WTC11 (cell line): ENCODE measurements at regions not wholly inside any gene's neighbourhood (a gene's known extent, or its start where the extent isn't known, plus 50 kb on each side); places are given as distances from the start of the nearest gene placed in this dataset.

Experiments
- ATAC-seq: fragments of 200-7000 bp; cut with Tn5 transposase; 2 replicates; pipeline ENCODE4 v1.10.0; 2021; ENCODE audit warnings: mild to moderate bottlenecking, moderate library complexity
- CTCF ChIA-PET: fragments of 300-600 bp; sonication (Branson Sonifier 250); formaldehyde crosslinking; loops from one replicate; lab custom pipeline; 2021; ENCODE audit warnings: antibody characterized with exemption; lab: Charles Lee
- POLR2A ChIA-PET: fragments of 350-600 bp; sonication (Branson Sonifier 250); formaldehyde crosslinking; loops from one replicate; lab custom pipeline; 2021; ENCODE audit warnings: antibody characterized with exemption; lab: Charles Lee
- DNase-seq: peaks from one replicate; pipeline ENCODE4 v3.0.0; 2021; ENCODE audit warnings: low spot score
- H3K27ac Mint-ChIP-seq: 2 replicates; pipeline ENCODE4 v1.8.0; 2021; ENCODE audit warnings: mixed read lengths
- H3K27me3 Mint-ChIP-seq: 2 replicates; pipeline ENCODE4 v1.8.0; 2021; ENCODE audit warnings: low read depth, mild to moderate bottlenecking, moderate library complexity, mixed read lengths
- H3K36me3 Mint-ChIP-seq: 2 replicates; pipeline ENCODE4 v1.8.0; 2021; ENCODE audit warnings: mixed read lengths
- H3K4me1 Mint-ChIP-seq: 2 replicates; pipeline ENCODE4 v1.8.0; 2022; ENCODE audit warnings: mixed read lengths
- H3K4me3 Mint-ChIP-seq: 2 replicates; pipeline ENCODE4 v1.8.0; 2021; ENCODE audit warnings: mild to moderate bottlenecking, moderate library complexity, mixed read lengths
- H3K9me3 Mint-ChIP-seq: 2 replicates; pipeline ENCODE4 v1.8.0; 2021; ENCODE audit warnings: mixed read lengths
- ARID4B ChIP-seq: sonication (generic); formaldehyde crosslinking; IDR thresholded peaks from 2 replicates; pipeline ENCODE4 v1.8.0; 2023; ENCODE audit warnings: missing genetic modification reagents, mild to moderate bottlenecking, borderline replicate concordance
- ATF6 ChIP-seq: sonication (generic); formaldehyde crosslinking; IDR thresholded peaks from 2 replicates; pipeline ENCODE4 v1.8.1; 2023; ENCODE audit warnings: mild to moderate bottlenecking, missing genetic modification reagents
- E2F1 ChIP-seq: sonication (generic); formaldehyde crosslinking; IDR thresholded peaks from 2 replicates; pipeline ENCODE4 v1.8.0; 2022; ENCODE audit warnings: mild to moderate bottlenecking, missing genetic modification reagents
- ETV6 ChIP-seq: sonication (generic); formaldehyde crosslinking; IDR thresholded peaks from 2 replicates; pipeline ENCODE4 v1.8.1; 2022; ENCODE audit warnings: mild to moderate bottlenecking, missing genetic modification reagents
- FOXP1 ChIP-seq: sonication (generic); formaldehyde crosslinking; IDR thresholded peaks from 2 replicates; pipeline ENCODE4 v1.8.0; 2022; ENCODE audit warnings: missing genetic modification reagents, mild to moderate bottlenecking, moderate library complexity, borderline replicate concordance
- JAZF1 ChIP-seq: fragments of 250-450 bp; sonication (Bioruptor Pico); IDR thresholded peaks from 2 replicates; pipeline ENCODE4 v1.9.0; 2021; ENCODE audit warnings: moderate library complexity, mild to moderate bottlenecking, inconsistent platforms
- MLX ChIP-seq: sonication (generic); formaldehyde crosslinking; IDR thresholded peaks from 2 replicates; pipeline ENCODE4 v1.8.1; 2023; ENCODE audit warnings: mild to moderate bottlenecking, missing genetic modification reagents, moderate library complexity
- MXD4 ChIP-seq: fragments of 250-450 bp; sonication (Bioruptor Pico); IDR thresholded peaks from 2 replicates; pipeline ENCODE4 v1.8.0; 2021; ENCODE audit warnings: mild to moderate bottlenecking, moderate library complexity, borderline replicate concordance
- NFE2L1 ChIP-seq: sonication (generic); formaldehyde crosslinking; IDR thresholded peaks from 2 replicates; pipeline ENCODE4 v1.8.1; 2023; ENCODE audit warnings: missing genetic modification reagents
- NR1H2 ChIP-seq: sonication (generic); formaldehyde crosslinking; IDR thresholded peaks from 2 replicates; pipeline ENCODE4 v1.9.0; 2021; ENCODE audit warnings: mild to moderate bottlenecking, moderate library complexity, missing genetic modification reagents
- PREB ChIP-seq: sonication (generic); formaldehyde crosslinking; IDR thresholded peaks from 2 replicates; pipeline ENCODE4 v1.8.1; 2022; ENCODE audit warnings: mild to moderate bottlenecking, missing genetic modification reagents, moderate library complexity, borderline replicate concordance
- SP1 ChIP-seq: sonication (generic); formaldehyde crosslinking; conservative IDR thresholded peaks from 2 replicates; pipeline ENCODE4 v1.8.1; 2022; ENCODE audit warnings: missing genetic modification reagents
- TP53 ChIP-seq: sonication (generic); formaldehyde crosslinking; IDR thresholded peaks from 2 replicates; pipeline ENCODE4 v1.8.1; 2023; ENCODE audit warnings: mild to moderate bottlenecking, missing genetic modification reagents
- ZNF416 ChIP-seq: fragments of 250-450 bp; sonication (Bioruptor Pico); IDR thresholded peaks from 2 replicates; pipeline ENCODE4 v1.9.0; 2021; ENCODE audit warnings: mild to moderate bottlenecking, inconsistent platforms
- ZSCAN18 ChIP-seq: fragments of 250-450 bp; sonication (Bioruptor Pico); IDR thresholded peaks from 2 replicates; pipeline ENCODE4 v2.1.2; 2022; ENCODE audit warnings: mild to moderate bottlenecking, moderate library complexity

GRCh38 chr4:117949621-117950020 lies 84.7 kb upstream of the NDST3 start (continued):
- no peak for TF ChIP-seq ATF6 (CRISPR knock-in tag)

GRCh38 chr4:117957571-117957970 lies 76.7 kb upstream of the NDST3 start:
- H3K27me3 Mint-ChIP-seq, result no peaks in the 10 kb centered on the region
- no peaks in the 10 kb centered on the region for H3K36me3 Mint-ChIP-seq
- no peaks in the 10 kb centered on the region for H3K4me1 Mint-ChIP-seq
- no peak overlapping the region for H3K4me3 Mint-ChIP-seq
- ChIA-PET POLR2A (no interaction called here), CTCF (no interaction called here)
- no peak overlapping the region for H3K27ac Mint-ChIP-seq
- DNase-seq (no peak), ATAC-seq (no peak)
- peaks cover 6% of the 10 kb centered on the region for H3K9me3 Mint-ChIP-seq
- TF ChIP-seq MXD4 (CRISPR knock-in tag) (no peak), E2F1 (CRISPR knock-in tag) (no peak), ZSCAN18 (CRISPR knock-in tag) (no peak), TP53 (no peak), SP1 (no peak), PREB (no peak), NFE2L1 (no peak), FOXP1 (CRISPR knock-in tag) (no peak), MLX (CRISPR knock-in tag) (no peak), NR1H2 (no peak), ETV6 (CRISPR knock-in tag) (no peak), ZNF416 (CRISPR knock-in tag) (no peak), JAZF1 (CRISPR knock-in tag) (no peak), ARID4B (CRISPR knock-in tag) (no peak)
